ENCODE measurements at regions not wholly inside any gene's neighbourhood (a gene's known extent, or its start where the extent isn't known, plus 50 kb on each side); places are given as distances from the start of the nearest gene placed in this dataset.

- Histone ChIP-seq H3K23ac (ENCODE audit: low read depth, low read length) (no peak overlapping the region), H3K79me1 (ENCODE audit: low read depth in 1 of 2, low read length in 2 of 2) (no peaks in the 10 kb centered on the region), H3K14ac (replicated peaks; ENCODE audit: low read depth, low read length) (no peak overlapping the region), H3K36me3 (ENCODE audit: control insufficient read depth, insufficient read depth, low read length) (no peaks in the 10 kb centered on the region), H4K8ac (ENCODE audit: low read depth in 2 of 2, low read length in 2 of 2) (no peak overlapping the region), H3K4me1 (ENCODE audit: control insufficient read depth, insufficient read depth, low read length) (no peaks in the 10 kb centered on the region), H3K27ac (ENCODE audit: insufficient read depth, low read length) (no peak overlapping the region), H3K27me3 (ENCODE audit: control insufficient read depth, insufficient read depth, low read length) (no peaks in the 10 kb centered on the region), H4K20me1 (ENCODE audit: insufficient read depth, low read length) (no peaks in the 10 kb centered on the region), H3K9me3 (ENCODE audit: control insufficient read depth, insufficient read depth, low read length) (no peaks in the 10 kb centered on the region), H2BK20ac (ENCODE audit: low read depth, low read length) (no peak overlapping the region), H2AK5ac (ENCODE audit: low read depth, low read length) (no peak overlapping the region), H2AFZ (replicated peaks; ENCODE audit: low read length, poor library complexity) (no peak overlapping the region), H2BK15ac (ENCODE audit: low read depth, low read length) (no peak overlapping the region), H2BK5ac (ENCODE audit: low read depth, low read length, poor library complexity, severe bottlenecking) (no peak overlapping the region), H2AK9ac (replicated peaks; ENCODE audit: low read depth, low read length, poor library complexity) (no peak overlapping the region), H3K56ac (ENCODE audit: extremely low read depth, insufficient read depth, low read length) (no peak overlapping the region), H3K9me1 (ENCODE audit: insufficient read depth, low read length) (no peaks in the 10 kb centered on the region), H4K91ac (ENCODE audit: insufficient read depth, low read depth, low read length) (no peak overlapping the region), H3K18ac (ENCODE audit: low read depth, low read length) (no peak overlapping the region), H3K4me3 (ENCODE audit: insufficient read depth, low read depth, low read length) (no peak overlapping the region), H3K4me2 (ENCODE audit: low read depth, low read length) (no peak overlapping the region), H3K9ac (ENCODE audit: low read depth, low read length) (no peak overlapping the region), H2BK120ac (ENCODE audit: low read depth, low read length) (no peak overlapping the region), H3K4ac (ENCODE audit: low read depth, low read length) (no peak overlapping the region), H4K5ac (ENCODE audit: low read depth, low read length) (no peak overlapping the region)
- dilution Hi-C loops (cut with HindIII; ENCODE audit: low sequenced_read_pairs, unreplicated experiment): no loop called here
- BruUV-seq (replicated peaks): no TSS peak
- in situ Hi-C loops (cut with MboI; ENCODE audit: low sequenced_read_pairs): no loop called here
- whole genome bisulfite sequencing, 2 experiments (ENCODE audit: extremely low coverage in 2 of 2, insufficient read length in 1 of 2): no CpG with 5 or more reads among the region's 5 CpGs
- POLR2A ChIA-PET (ENCODE audit: unreplicated experiment): no interaction called here
- intact Hi-C loops (cut with micrococcal nuclease): no loop called here
- ATAC-seq (ENCODE audit: low read depth) (no peak), DNase-seq (no peak)
- CTCF ChIA-PET: no interaction called here
- TF ChIP-seq RAD21 (IDR thresholded peaks at IDR 0.05; ENCODE audit: low read length) (no peak), MAZ (IDR thresholded peaks at IDR 0.05; ENCODE audit: borderline replicate concordance, low read depth, low read length) (no peak), SMC3 (IDR thresholded peaks at IDR 0.05; ENCODE audit: low read depth, low read length) (no peak), NFE2L2 (IDR thresholded peaks at IDR 0.05; ENCODE audit: low read depth, low read length) (no peak), FOS (IDR thresholded peaks at IDR 0.05; ENCODE audit: low read depth, low read length) (no peak), POLR2A (IDR thresholded peaks at IDR 0.05; ENCODE audit: low read depth, low read length) (no peak), BHLHE40 (IDR thresholded peaks at IDR 0.05; ENCODE audit: low read depth, low read length) (no peak), RCOR1 (IDR thresholded peaks at IDR 0.05; ENCODE audit: insufficient replicate concordance, low read length) (no peak), MXI1 (IDR thresholded peaks at IDR 0.05; ENCODE audit: borderline replicate concordance, low read depth, low read length) (no peak), RFX5 (IDR thresholded peaks at IDR 0.05; ENCODE audit: low read depth, low read length) (no peak), CEBPB (IDR thresholded peaks at IDR 0.05; ENCODE audit: low read depth, low read length) (no peak), ELK1 (IDR thresholded peaks at IDR 0.05; ENCODE audit: borderline replicate concordance, low read depth, low read length) (no peak), CHD1 (IDR thresholded peaks at IDR 0.05; ENCODE audit: low read depth, low read length) (no peak), MAFK (IDR thresholded peaks at IDR 0.05; ENCODE audit: low read depth, low read length) (no peak), CTCF (conservative IDR thresholded peaks at IDR 0.05; ENCODE audit: low read depth, low read length) (no peak), USF2 (IDR thresholded peaks at IDR 0.05; ENCODE audit: low read depth, low read length) (no peak)
These were observed 313.8 kb upstream of the NBEA start for GRCh38 chr13:34628209-34628682.

Measured in IMR-90 (cell line).